B cell (primary cell): ENCODE measurements at regions not wholly inside any gene's neighbourhood (a gene's known extent, or its start where the extent isn't known, plus 50 kb on each side); places are given as distances from the start of the nearest gene placed in this dataset.
"Not testable (repeated sequence)": the region's sequence is repeated elsewhere in the genome, so short reads cannot be mapped to it uniquely, and the experiment has no call there.

Experiments
- ATAC-seq: fragments of 200-7000 bp; cut with Tn5 transposase; one replicate; pipeline ENCODE4 v1.10.0; 2021; ENCODE audit warnings: low read depth, mild to moderate bottlenecking, moderate number of reproducible peaks, moderate library complexity
- CTCF ChIA-PET: fragments of 350-600 bp; sonication (Branson Sonifier 250); formaldehyde crosslinking; loops from one replicate; lab custom pipeline; 2021; ENCODE audit warnings: antibody characterized with exemption, inconsistent platforms; lab: Charles Lee
- POLR2A ChIA-PET: fragments of 350-600 bp; sonication (Branson Sonifier 250); formaldehyde crosslinking; loops from one replicate; lab custom pipeline; 2021; ENCODE audit warnings: antibody characterized with exemption; lab: Charles Lee
- DNase-seq: peaks from one replicate; pipeline ENCODE4 v3.0.0; 2013
- H2AFZ ChIP-seq: 2 replicates; pipeline ENCODE4 v1.6.1; 2012; ENCODE audit warnings: mild to moderate bottlenecking, low read depth, low read length; ENCODE audit not compliant: insufficient read depth, poor library complexity, severe bottlenecking
- H3K27ac ChIP-seq, 2 donors: 1 replicate in 1 of 2; 2 replicates in 1 of 2; pipeline ENCODE4 v1.5.1; 2012 to 2013; ENCODE audit warnings: low read length in 2 of 2, mild to moderate bottlenecking in 2 of 2, moderate library complexity in 1 of 2
- H3K27me3 ChIP-seq, 4 experiments: fragments of 200-600 bp in 1 of 4; sonication (generic) in 1 of 4; replicated peaks in 1 of 4; 1 replicate in 2 of 4; 2 replicates in 2 of 4; pipeline versions ENCODE4 v1.6.1 to v1.7.0; 2013 to 2016; ENCODE audit warnings: low read length in 3 of 4, mild to moderate bottlenecking in 2 of 4, mixed read lengths in 1 of 4, moderate library complexity in 1 of 4; ENCODE audit not compliant: insufficient read depth in 4 of 4, control insufficient read depth in 3 of 4; ENCODE audit errors: control extremely low read depth in 1 of 4
- H3K36me3 ChIP-seq, 2 experiments: replicated peaks in 1 of 2; 1 replicate in 1 of 2; 2 replicates in 1 of 2; pipeline versions ENCODE4 v1.6.1 to v1.7.1; 2013; ENCODE audit warnings: low read length in 1 of 2; ENCODE audit not compliant: insufficient read depth in 2 of 2, control insufficient read depth in 1 of 2; ENCODE audit errors: control extremely low read depth in 1 of 2, extremely low read depth in 1 of 2
- H3K4me1 ChIP-seq, 2 donors: fragments of 200-600 bp in 1 of 2; sonication (generic) in 1 of 2; 1 replicate in 1 of 2; 2 replicates in 1 of 2; pipeline versions ENCODE4 v1.5.1 to v1.6.1; 2013 to 2017; ENCODE audit warnings: low read length in 2 of 2; ENCODE audit not compliant: control insufficient read depth in 2 of 2, insufficient read depth in 2 of 2
- H3K4me2 ChIP-seq: replicated peaks from 2 replicates; pipeline ENCODE3; 2012; ENCODE audit warnings: mild to moderate bottlenecking, low read depth, low read length; ENCODE audit not compliant: poor library complexity, severe bottlenecking
- H3K4me3 ChIP-seq, 5 experiments: fragments of 200-600 bp in 1 of 5; sonication (generic) in 1 of 5; 1 replicate in 3 of 5; 2 replicates in 2 of 5; pipeline versions ENCODE4 v1.5.1 to v1.7.0; 2011 to 2016; ENCODE audit warnings: low read length in 4 of 5, mild to moderate bottlenecking in 4 of 5, low read depth in 2 of 5, control low read depth in 1 of 5, moderate library complexity in 1 of 5; ENCODE audit not compliant: insufficient read depth in 1 of 5; ENCODE audit errors: control extremely low read depth in 1 of 5, extremely low read depth in 1 of 5
- H3K79me2 ChIP-seq: fragments of 200-600 bp; sonication (generic); one replicate; pipeline ENCODE4 v1.6.0; 2016; ENCODE audit warnings: low read length; ENCODE audit not compliant: control insufficient read depth, insufficient read depth
- H3K9ac ChIP-seq: fragments of 200-600 bp; sonication (generic); 2 replicates; pipeline ENCODE4 v1.6.1; 2017; ENCODE audit warnings: mild to moderate bottlenecking, low read length, moderate library complexity
- H3K9me3 ChIP-seq, 3 donors: one replicate each; pipeline versions ENCODE4 v1.6.1 to v1.7.1; 2013; ENCODE audit warnings: low read length in 2 of 3; ENCODE audit not compliant: control insufficient read depth in 2 of 3, insufficient read depth in 1 of 3; ENCODE audit errors: control extremely low read depth in 1 of 3
- H4K20me1 ChIP-seq: 2 replicates; pipeline ENCODE4 v1.6.0; 2012; ENCODE audit warnings: mild to moderate bottlenecking, low read length; ENCODE audit not compliant: insufficient read depth, control insufficient read depth, poor library complexity, severe bottlenecking
- H3K27ac Mint-ChIP-seq: one replicate; pipeline ENCODE4 v1.8.0; 2021; ENCODE audit warnings: mixed read lengths
- H3K27me3 Mint-ChIP-seq: one replicate; pipeline ENCODE4 v1.8.0; 2021; ENCODE audit warnings: mixed read lengths
- H3K4me1 Mint-ChIP-seq: one replicate; pipeline ENCODE4 v1.8.0; 2021; ENCODE audit warnings: mixed read lengths
- H3K4me3 Mint-ChIP-seq: one replicate; pipeline ENCODE4 v1.8.0; 2021; ENCODE audit warnings: mixed read lengths
- H3K9me3 Mint-ChIP-seq: one replicate; pipeline ENCODE4 v1.8.0; 2022; ENCODE audit warnings: mixed read lengths; ENCODE audit not compliant: insufficient read depth
- EZH2 ChIP-seq: IDR thresholded peaks from 2 replicates; pipeline ENCODE4 v1.6.1; 2012; ENCODE audit warnings: borderline replicate concordance, low read depth, mild to moderate bottlenecking, moderate library complexity, low read length; ENCODE audit not compliant: insufficient read depth, poor library complexity, severe bottlenecking
- WGBS: methylation state at CpG from one replicate; pipeline ENCODE4 v1.1.5; 2013; ENCODE audit warnings: missing lambda C conversion rate; ENCODE audit not compliant: insufficient coverage; 5-methylcytosine and 5-hydroxymethylcytosine counted together
- intact Hi-C: fragments of 100-400 bp; cut with micrococcal nuclease; formaldehyde crosslinking; loops from one replicate; pipeline ENCODE4 v1.10.0; 2022
- TF ChIP-seq, protein P1 (sequence below): fragments of 200-600 bp; IDR thresholded peaks from one replicate; pipeline ENCODE4 v1.8.0; 2022; ENCODE audit warnings: antibody characterized with exemption, mild to moderate bottlenecking

DNA sequence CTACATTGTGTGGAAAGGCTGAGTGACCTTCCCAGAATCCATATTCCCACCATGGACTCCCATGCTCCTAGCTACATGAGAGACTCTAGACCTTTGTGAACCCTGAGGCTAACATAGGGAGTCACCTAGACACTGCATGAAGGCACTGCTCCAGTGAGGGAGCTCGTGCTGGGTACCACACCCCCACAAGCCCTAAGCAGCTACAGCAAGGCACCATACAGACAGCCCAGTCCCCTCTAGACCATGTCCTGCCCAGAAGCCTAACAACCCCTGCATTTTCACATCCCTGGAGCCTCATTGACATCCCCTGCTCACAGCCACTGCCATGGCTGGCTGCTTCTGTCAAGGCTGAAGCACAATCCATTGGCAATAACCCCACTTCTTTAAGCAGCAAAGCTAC lies 176.5 kb upstream of the CTNND2 start:
- Mint-ChIP-seq H3K4me1 (no peaks in the 10 kb centered on the region), H3K27ac (no peak overlapping the region), H3K4me3 (no peak overlapping the region), H3K27me3 (no peaks in the 10 kb centered on the region), H3K9me3 (peaks cover 8% of the 10 kb centered on the region)
- 70% methylated on average over 1 of the region's 1 CpG for WGBS
- ATAC-seq (no peak), DNase-seq (no peak)
- H3K4me1 ChIP-seq = no peaks in the 10 kb centered on the region
- H3K4me2 ChIP-seq = no peak overlapping the region
- no peak overlapping the region for H3K9ac ChIP-seq
- no peak overlapping the region for H3K4me3 ChIP-seq
- H2AFZ ChIP-seq = no peak overlapping the region
- POLR2A ChIA-PET = no interaction called here
- H3K79me2 ChIP-seq = no peaks in the 10 kb centered on the region
- H4K20me1 ChIP-seq = no peaks in the 10 kb centered on the region
- CTCF ChIA-PET = no interaction called here
- H3K27me3 ChIP-seq = no peaks in the 10 kb centered on the region
- no peak overlapping the region for H3K27ac ChIP-seq
- intact Hi-C loops = no loop called here
- TF ChIP-seq, protein P1, sequence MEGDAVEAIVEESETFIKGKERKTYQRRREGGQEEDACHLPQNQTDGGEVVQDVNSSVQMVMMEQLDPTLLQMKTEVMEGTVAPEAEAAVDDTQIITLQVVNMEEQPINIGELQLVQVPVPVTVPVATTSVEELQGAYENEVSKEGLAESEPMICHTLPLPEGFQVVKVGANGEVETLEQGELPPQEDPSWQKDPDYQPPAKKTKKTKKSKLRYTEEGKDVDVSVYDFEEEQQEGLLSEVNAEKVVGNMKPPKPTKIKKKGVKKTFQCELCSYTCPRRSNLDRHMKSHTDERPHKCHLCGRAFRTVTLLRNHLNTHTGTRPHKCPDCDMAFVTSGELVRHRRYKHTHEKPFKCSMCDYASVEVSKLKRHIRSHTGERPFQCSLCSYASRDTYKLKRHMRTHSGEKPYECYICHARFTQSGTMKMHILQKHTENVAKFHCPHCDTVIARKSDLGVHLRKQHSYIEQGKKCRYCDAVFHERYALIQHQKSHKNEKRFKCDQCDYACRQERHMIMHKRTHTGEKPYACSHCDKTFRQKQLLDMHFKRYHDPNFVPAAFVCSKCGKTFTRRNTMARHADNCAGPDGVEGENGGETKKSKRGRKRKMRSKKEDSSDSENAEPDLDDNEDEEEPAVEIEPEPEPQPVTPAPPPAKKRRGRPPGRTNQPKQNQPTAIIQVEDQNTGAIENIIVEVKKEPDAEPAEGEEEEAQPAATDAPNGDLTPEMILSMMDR = no peak
- no peak for TF ChIP-seq EZH2
- no peaks in the 10 kb centered on the region for H3K36me3 ChIP-seq
- peaks cover 0 to 17% (median 0%) of the 10 kb centered on the region in 3 donors for H3K9me3 ChIP-seq

DNA sequence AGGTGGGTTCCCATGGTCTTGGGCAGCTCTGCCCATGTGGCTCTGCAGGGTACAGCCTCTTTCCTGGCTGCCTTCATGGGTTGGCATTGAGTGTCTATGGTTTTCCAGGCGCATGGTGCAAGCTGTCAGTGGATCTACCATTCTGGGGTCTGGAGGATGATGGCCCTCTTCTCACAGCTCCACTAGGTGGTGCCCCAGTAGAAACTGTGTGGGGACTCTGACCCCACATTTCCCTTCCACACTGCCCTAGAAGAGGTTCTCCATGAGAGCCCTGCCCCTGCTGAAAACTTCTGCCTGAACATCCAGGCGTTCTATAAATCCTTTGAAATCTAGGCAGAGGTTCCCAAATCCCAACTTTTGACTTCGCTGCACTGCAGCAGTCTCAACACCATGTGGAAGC lies 174.0 kb upstream of the CTNND2 start:
- POLR2A ChIA-PET, H3K9me3 Mint-ChIP-seq: not testable (repeated sequence)

More for the DNA sequence above, 174.0 kb upstream of the CTNND2 start:
- H3K27ac Mint-ChIP-seq, H3K36me3 ChIP-seq, intact Hi-C loops, DNase-seq, ATAC-seq, H3K4me3 ChIP-seq, H3K27me3 Mint-ChIP-seq, H4K20me1 ChIP-seq, H3K27me3 ChIP-seq, CTCF ChIA-PET, H3K4me2 ChIP-seq, H3K4me1 ChIP-seq, H2AFZ ChIP-seq, H3K27ac ChIP-seq, H3K79me2 ChIP-seq, H3K4me3 Mint-ChIP-seq, H3K4me1 Mint-ChIP-seq, H3K9ac ChIP-seq: not testable (repeated sequence)
- 77% methylated on average over 2 of the region's 3 CpGs for WGBS
- H3K9me3 ChIP-seq = peaks cover 0 to 21% (median 0%) of the 10 kb centered on the region in 3 donors
